Retinal pigment epithelial cell (primary cell): ENCODE measurements at regions not wholly inside any gene's neighbourhood (a gene's known extent, or its start where the extent isn't known, plus 50 kb on each side); places are given as distances from the start of the nearest gene placed in this dataset.

Experiments
- DNase-seq: peaks from one replicate; pipeline ENCODE4 v3.0.0-alpha.2; 2010; ENCODE audit warnings: low read depth
- H3K4me3 ChIP-seq: 2 replicates; pipeline ENCODE4 v1.5.1; 2011; ENCODE audit warnings: mild to moderate bottlenecking, low read length, control low read depth, moderate library complexity
- CTCF ChIP-seq: conservative IDR thresholded peaks from 2 replicates; pipeline ENCODE4 v1.5.1; 2011; ENCODE audit warnings: low read depth, low read length, control low read depth, inconsistent platforms

DNA sequence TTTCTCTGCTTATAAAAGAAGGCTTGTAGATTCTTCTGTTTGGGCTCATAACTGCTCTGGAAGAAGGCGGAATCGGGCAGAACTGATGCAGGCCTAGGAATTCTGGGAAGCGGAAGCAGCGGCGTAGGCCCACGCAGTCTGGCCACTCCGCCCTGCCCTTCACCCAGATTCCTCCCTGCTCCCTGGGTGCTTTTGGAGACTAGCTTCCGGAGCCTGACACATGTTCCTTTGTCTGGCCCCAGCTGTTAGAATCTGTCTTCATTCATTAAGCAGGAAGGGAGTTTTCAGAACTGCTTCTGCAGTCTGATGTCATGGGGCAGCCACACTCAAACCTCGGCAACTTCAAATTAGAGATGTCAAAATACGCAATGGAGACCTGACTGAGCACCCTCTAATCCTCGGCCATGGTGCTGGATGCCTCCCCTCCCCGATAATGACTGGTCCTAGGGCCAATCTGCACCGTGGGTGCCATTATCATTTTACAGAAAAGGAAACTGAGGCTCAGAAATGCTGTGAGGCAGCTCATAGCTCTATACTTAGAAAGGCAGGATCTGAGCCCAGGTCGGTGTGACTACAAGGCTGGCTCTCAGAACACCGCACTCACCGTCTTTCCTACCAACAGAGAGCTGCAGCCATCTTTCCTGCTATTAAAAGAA is 275.7 kb downstream of the MYCN start:
- no peak overlapping the region for H3K4me3 ChIP-seq
- TF ChIP-seq CTCF: no peak
- DNase-seq: no peak

DNA sequence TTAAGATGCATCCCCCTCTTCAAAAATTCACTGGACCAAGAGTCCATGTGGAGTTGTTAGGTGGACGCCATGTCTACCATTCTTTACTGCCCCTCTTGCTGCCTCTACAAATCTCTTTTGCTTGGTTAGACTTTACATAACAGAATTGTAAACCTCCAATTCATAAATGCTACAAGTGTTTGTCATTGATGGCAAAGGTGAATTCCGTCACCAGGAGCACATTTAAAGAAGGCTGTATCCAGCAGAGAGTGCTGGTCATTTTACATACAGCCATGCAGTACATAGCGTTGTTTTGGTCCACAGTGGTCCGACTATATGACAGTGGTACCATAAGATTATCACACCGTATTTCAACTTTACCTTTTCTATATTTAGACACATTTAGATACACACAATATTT is 274.5 kb downstream of the MYCN start:
- H3K4me3 ChIP-seq: no peak overlapping the region
- DNase-seq: no peak
- no peak for TF ChIP-seq CTCF

DNA sequence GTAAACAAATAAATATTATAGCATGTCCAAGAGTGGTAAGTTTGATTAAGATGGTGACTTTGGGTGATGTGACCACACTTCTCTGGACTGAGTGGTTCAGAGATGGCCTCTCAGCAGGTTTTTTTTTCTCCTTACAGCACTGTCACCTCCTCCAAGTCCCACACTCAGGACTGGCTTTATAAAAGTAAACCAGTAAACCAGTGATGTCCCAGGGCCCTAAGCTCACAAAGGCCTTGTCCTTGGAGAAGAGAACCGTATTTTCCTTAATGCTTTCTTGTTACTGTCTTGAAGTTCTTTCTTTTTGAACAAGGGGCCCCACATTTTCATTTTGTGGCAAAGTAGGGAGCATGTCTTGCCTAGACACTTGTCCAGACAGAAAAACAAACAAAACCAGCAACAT is 274.0 kb downstream of the MYCN start:
- no peak for DNase-seq
- no peak overlapping the region for H3K4me3 ChIP-seq
- no peak for TF ChIP-seq CTCF

DNA sequence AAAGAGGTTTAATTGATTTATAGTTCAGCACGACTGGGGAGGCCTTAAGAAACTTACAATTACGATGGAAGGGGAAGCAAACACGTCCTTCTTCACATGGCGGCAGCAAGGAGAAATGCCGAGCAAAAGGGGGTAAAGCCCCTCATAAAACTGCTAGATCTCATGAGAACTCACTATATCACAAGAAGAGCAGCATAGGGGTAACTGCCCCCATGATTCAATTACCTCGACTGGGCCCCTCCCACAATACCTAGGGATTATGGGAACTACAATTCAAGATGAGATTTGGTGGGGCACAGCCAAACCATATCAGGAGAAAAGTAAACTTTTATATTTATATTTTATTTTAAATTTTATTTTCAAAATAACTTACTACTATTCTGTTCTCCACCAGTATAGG is 272.0 kb downstream of the MYCN start:
- no peak for TF ChIP-seq CTCF
- no peak overlapping the region for H3K4me3 ChIP-seq
- no peak for DNase-seq

GRCh38 chr2:16211341-16211740 is 271.0 kb downstream of the MYCN start:
- DNase-seq: no peak
- H3K4me3 ChIP-seq: no peak overlapping the region
- no peak for TF ChIP-seq CTCF

- no peak for DNase-seq
- TF ChIP-seq CTCF: no peak
- H3K4me3 ChIP-seq: no peak overlapping the region
Measured at GRCh38 chr2:16210841-16211240, 270.5 kb downstream of the MYCN start.

DNA sequence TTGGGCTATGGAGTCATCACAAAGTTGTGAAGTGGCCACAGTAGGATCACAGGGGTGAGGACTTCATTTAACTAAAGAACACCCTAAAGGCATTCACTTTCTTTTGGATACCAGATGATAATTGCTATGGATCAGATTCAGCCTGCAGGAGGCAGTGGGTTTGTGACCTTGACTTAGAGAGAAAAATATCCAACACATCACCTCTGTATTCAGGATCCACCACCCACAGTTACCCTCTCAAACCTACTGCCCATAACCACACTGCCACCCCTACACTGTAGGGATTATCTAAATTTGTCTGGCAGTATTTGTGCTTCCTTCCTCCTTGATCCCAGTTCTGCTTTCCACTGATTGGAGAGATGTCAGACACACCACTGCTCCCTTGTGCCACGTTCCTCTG is 269.4 kb downstream of the MYCN start:
- no peak for TF ChIP-seq CTCF
- DNase-seq: no peak
- H3K4me3 ChIP-seq: no peak overlapping the region
